ENCODE measurements at regions not wholly inside any gene's neighbourhood (a gene's known extent, or its start where the extent isn't known, plus 50 kb on each side); places are given as distances from the start of the nearest gene placed in this dataset.
A peak's percentile ranks its signal among the peaks of the same experiment; 100 is the strongest.

GRCh38 chr21:41068967-41069642 is 98.9 kb upstream of the BACE2 start:
- Histone ChIP-seq H3K56ac (ENCODE audit: insufficient read length, low read depth, low read length) (no peak overlapping the region), H2BK5ac (ENCODE audit: insufficient read length, low read length) (no peak overlapping the region), H3K27ac (ENCODE audit: insufficient read length, low read depth, low read length) (no peak overlapping the region), H2AFZ (ENCODE audit: low read length) (no peak overlapping the region), H2BK20ac (ENCODE audit: low read depth, low read length, poor library complexity, severe bottlenecking) (no peak overlapping the region), H3K9me3 (ENCODE audit: control insufficient read depth, low read depth, low read length) (no peaks in the 10 kb centered on the region), H3K14ac (ENCODE audit: insufficient read depth, low read length) (no peak overlapping the region), H3K79me2 (ENCODE audit: insufficient read depth, low read length) (no peaks in the 10 kb centered on the region), H3K79me1 (ENCODE audit: insufficient read depth, low read depth, low read length, poor library complexity, severe bottlenecking) (no peaks in the 10 kb centered on the region), H4K5ac (ENCODE audit: insufficient read length, low read depth, low read length) (no peak overlapping the region), H3K9ac (ENCODE audit: extremely low read depth, insufficient read length, low read length) (no peak overlapping the region), H4K20me1 (ENCODE audit: control insufficient read depth, insufficient read depth, insufficient read length) (no peaks in the 10 kb centered on the region), H3K23ac (ENCODE audit: insufficient read length, low read depth, low read length) (no peak overlapping the region), H3K18ac (ENCODE audit: insufficient read length, low read depth, low read length) (no peak overlapping the region), H2AK5ac (ENCODE audit: insufficient read length, low read length) (no peak overlapping the region), H3K4ac (ENCODE audit: low read depth, low read length) (no peak overlapping the region), H2BK120ac (ENCODE audit: low read depth, low read length, poor library complexity, severe bottlenecking) (no peak overlapping the region), H3K27me3 (ENCODE audit: insufficient read depth, low read length) (no peaks in the 10 kb centered on the region), H4K91ac (ENCODE audit: insufficient read length, low read depth, low read length) (no peak overlapping the region), H2BK12ac (ENCODE audit: insufficient read length, low read depth, low read length) (no peak overlapping the region), H4K8ac (replicated peaks; ENCODE audit: insufficient read length, low read depth, low read length) (no peak overlapping the region), H2BK15ac (ENCODE audit: low read depth, low read length) (no peak overlapping the region), H3K23me2 (ENCODE audit: insufficient read length, low read depth, low read length, poor library complexity, severe bottlenecking) (no peaks in the 10 kb centered on the region), H3T11ph (ENCODE audit: low read length) (no peak overlapping the region), H3K4me1 (ENCODE audit: insufficient read depth, low read length) (no peaks in the 10 kb centered on the region; the same call in 1 of the 2 replicates), H3K4me2 (ENCODE audit: insufficient read depth, insufficient read length, low read length) (peak overlapping the region; percentile 29)
- Mint-ChIP-seq H3K4me1 (peaks cover 22 to 23% of the 10 kb centered on the region in 2 experiments), H3K4me3 (peak overlapping the region; percentile 54 to 67), H3K9me3 (no peaks in the 10 kb centered on the region), H3K36me3 (ENCODE audit: insufficient read depth in 1 of 3, low read depth in 3 of 3) (no peaks in the 10 kb centered on the region), H3K27me3 (ENCODE audit: low read depth) (peaks cover 9% of the 10 kb centered on the region), H3K27ac (0 out of 7 replicates have a peak overlapping the region, but pooled peaks of 2 of the 3 experiments have one; percentile 11 to 41)
- TF ChIP-seq CTCF (conservative IDR thresholded peaks at IDR 0.05) = peak; percentile 93
- WGBS (ENCODE audit: extremely low coverage, insufficient read length, low lambda C conversion rate) = no CpG with 5 or more reads among the region's 30 CpGs
- DNase-seq = peak; percentile 93

All from H9 (cell line).